ENCODE measurements at regions not wholly inside any gene's neighbourhood (a gene's known extent, or its start where the extent isn't known, plus 50 kb on each side); places are given as distances from the start of the nearest gene placed in this dataset.

- CTCF ChIA-PET = no interaction called here
- Mint-ChIP-seq H3K9me3 (no peaks in the 10 kb centered on the region), H3K4me1 (peaks cover 6% of the 10 kb centered on the region), H3K4me3 (no peak overlapping the region), H3K27ac (no peak overlapping the region), H3K36me3 (no peaks in the 10 kb centered on the region), H3K27me3 (ENCODE audit: low read depth) (no peaks in the 10 kb centered on the region)
- TF ChIP-seq TP53 (CRISPR knock-in tag; IDR thresholded peaks at IDR 0.05) (no peak), SMAD3 (CRISPR knock-in tag; IDR thresholded peaks at IDR 0.05; ENCODE audit: borderline replicate concordance) (no peak)
- DNase-seq (ENCODE audit: low spot score) = no peak
- ATAC-seq = no peak
- POLR2A ChIA-PET = no interaction called here
Observed at GRCh38 chr3:187954516-187954872, 199.5 kb upstream of the LPP start.

- no peaks in the 10 kb centered on the region for H3K27me3 Mint-ChIP-seq (ENCODE audit: low read depth)
- DNase-seq (ENCODE audit: low spot score) (no peak), ATAC-seq (no peak)
- no peak overlapping the region for H3K27ac Mint-ChIP-seq
- H3K36me3 Mint-ChIP-seq = no peaks in the 10 kb centered on the region
- H3K9me3 Mint-ChIP-seq = no peaks in the 10 kb centered on the region
- peaks cover 6% of the 10 kb centered on the region for H3K4me1 Mint-ChIP-seq
- TF ChIP-seq ATF3 (CRISPR knock-in tag; conservative IDR thresholded peaks at IDR 0.05) = no peak
- no peak for TF ChIP-seq ZSCAN18 (CRISPR knock-in tag; IDR thresholded peaks at IDR 0.05)
- no peak for TF ChIP-seq ZBTB21 (CRISPR knock-in tag; IDR thresholded peaks at IDR 0.05; ENCODE audit: borderline replicate concordance)
- TF ChIP-seq ZNF138 (CRISPR knock-in tag; conservative IDR thresholded peaks at IDR 0.05) = no peak
- TF ChIP-seq E2F4 (CRISPR knock-in tag; IDR thresholded peaks at IDR 0.05; ENCODE audit: borderline replicate concordance, low read depth) = no peak
- TF ChIP-seq TEAD4 (CRISPR knock-in tag; IDR thresholded peaks at IDR 0.05) = no peak
- TF ChIP-seq ERG (CRISPR knock-in tag; IDR thresholded peaks at IDR 0.05) = no peak
- no peak for TF ChIP-seq TP53 (CRISPR knock-in tag; IDR thresholded peaks at IDR 0.05)
- TF ChIP-seq USF1 (CRISPR knock-in tag; IDR thresholded peaks at IDR 0.05) = no peak
- TF ChIP-seq RELA (CRISPR knock-in tag; IDR thresholded peaks at IDR 0.05; ENCODE audit: borderline replicate concordance) = no peak
- TF ChIP-seq ELF4 (CRISPR knock-in tag; IDR thresholded peaks at IDR 0.05; ENCODE audit: low read depth) = no peak
- no peak for TF ChIP-seq ZNF281 (CRISPR knock-in tag; IDR thresholded peaks at IDR 0.05)
- TF ChIP-seq ARID4B (CRISPR knock-in tag; IDR thresholded peaks at IDR 0.05; ENCODE audit: borderline replicate concordance) = no peak
- ChIA-PET CTCF (interaction anchor here (0.9 kb wide), 1 partner anchor 207 kb away, joined by 3 read pairs; no protein-coding TSS in a partner anchor), POLR2A (no interaction called here)
- no peak overlapping the region for H3K4me3 Mint-ChIP-seq
Observed at GRCh38 chr3:187954873-187955586, 198.9 kb upstream of the LPP start.

Measured in WTC11 (cell line).